ENCODE measurements at regions not wholly inside any gene's neighbourhood (a gene's known extent, or its start where the extent isn't known, plus 50 kb on each side); places are given as distances from the start of the nearest gene placed in this dataset.

GRCh38 chr13:34720618-34721017, 221.5 kb upstream of the NBEA start:
- BruUV-seq (replicated peaks), result no TSS peak
- ChIA-PET POLR2A (ENCODE audit: unreplicated experiment) (no interaction called here), CTCF (no interaction called here)

DNA sequence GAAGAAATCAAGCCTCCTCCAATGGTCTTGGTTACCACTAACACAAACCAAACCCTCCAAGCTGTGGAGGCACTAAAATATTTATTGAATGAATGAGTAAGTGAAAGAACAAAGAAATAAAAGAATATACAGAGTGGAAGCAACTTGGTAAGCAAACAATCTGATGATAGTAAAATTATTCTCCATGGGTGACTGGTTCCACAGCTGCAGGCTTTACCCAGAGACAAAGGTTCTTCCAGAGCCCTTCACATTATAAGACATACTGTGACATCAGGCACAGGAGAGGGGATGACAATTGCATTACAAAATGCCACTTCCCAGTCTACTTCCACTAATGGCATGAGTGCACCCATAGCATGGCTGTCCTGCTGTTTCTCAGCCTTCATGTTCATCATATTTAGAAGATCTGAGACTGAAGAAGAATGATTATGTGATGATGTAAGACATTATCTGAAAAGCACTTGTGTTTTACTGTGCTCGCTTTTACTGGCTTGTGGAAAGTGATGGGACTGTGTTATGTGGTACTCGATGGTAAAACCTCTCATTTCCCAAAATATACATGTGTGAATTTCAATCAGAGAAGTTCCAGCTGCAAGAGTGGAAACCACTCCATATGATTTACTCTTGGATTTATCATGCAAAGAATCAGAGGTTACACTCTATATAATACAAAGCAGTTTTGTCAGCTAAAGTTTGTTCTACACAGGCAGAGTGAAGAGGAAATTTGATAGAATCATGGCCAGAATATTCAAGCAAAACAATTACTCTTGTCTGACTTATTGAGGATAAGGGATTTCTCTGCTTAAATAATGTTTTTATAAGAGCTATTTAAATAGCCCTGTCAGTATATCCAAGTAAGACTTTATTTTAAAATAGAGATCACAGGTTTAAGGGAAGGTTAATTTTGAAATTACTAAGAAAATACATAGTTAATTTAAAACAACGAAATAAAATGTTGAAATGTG, 220.2 kb upstream of the NBEA start:
- H4K20me1 ChIP-seq (ENCODE audit: insufficient read depth), result no peaks in the 10 kb centered on the region
- H3K27ac ChIP-seq, result no peak overlapping the region
- no peak for DNase-seq
- no peak overlapping the region for H3K4me3 ChIP-seq
- H3K4me1 ChIP-seq (replicated peaks; ENCODE audit: insufficient read depth), result no peaks in the 10 kb centered on the region
- BruUV-seq (replicated peaks), result no TSS peak
- H3F3A ChIP-seq (ENCODE audit: insufficient read depth, low read depth), result no peaks in the 10 kb centered on the region
- no peak overlapping the region for H3K4me2 ChIP-seq
- TF ChIP-seq, protein P1, sequence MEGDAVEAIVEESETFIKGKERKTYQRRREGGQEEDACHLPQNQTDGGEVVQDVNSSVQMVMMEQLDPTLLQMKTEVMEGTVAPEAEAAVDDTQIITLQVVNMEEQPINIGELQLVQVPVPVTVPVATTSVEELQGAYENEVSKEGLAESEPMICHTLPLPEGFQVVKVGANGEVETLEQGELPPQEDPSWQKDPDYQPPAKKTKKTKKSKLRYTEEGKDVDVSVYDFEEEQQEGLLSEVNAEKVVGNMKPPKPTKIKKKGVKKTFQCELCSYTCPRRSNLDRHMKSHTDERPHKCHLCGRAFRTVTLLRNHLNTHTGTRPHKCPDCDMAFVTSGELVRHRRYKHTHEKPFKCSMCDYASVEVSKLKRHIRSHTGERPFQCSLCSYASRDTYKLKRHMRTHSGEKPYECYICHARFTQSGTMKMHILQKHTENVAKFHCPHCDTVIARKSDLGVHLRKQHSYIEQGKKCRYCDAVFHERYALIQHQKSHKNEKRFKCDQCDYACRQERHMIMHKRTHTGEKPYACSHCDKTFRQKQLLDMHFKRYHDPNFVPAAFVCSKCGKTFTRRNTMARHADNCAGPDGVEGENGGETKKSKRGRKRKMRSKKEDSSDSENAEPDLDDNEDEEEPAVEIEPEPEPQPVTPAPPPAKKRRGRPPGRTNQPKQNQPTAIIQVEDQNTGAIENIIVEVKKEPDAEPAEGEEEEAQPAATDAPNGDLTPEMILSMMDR (conservative IDR thresholded peaks at IDR 0.05), result no peak
- no peak for TF ChIP-seq EZH2 (IDR thresholded peaks at IDR 0.05; ENCODE audit: low read depth)
- intact Hi-C loops (cut with micrococcal nuclease; ENCODE audit: unreplicated experiment), result no loop called here
- H3K36me3 ChIP-seq (ENCODE audit: low read depth), result no peaks in the 10 kb centered on the region
- H3K27me3 ChIP-seq (ENCODE audit: insufficient read depth, low read depth), result no peaks in the 10 kb centered on the region
- no peaks in the 10 kb centered on the region for H3K9me2 ChIP-seq (ENCODE audit: insufficient read depth)
- POLR2A ChIA-PET (ENCODE audit: unreplicated experiment), result no interaction called here
- no peak overlapping the region for H2AFZ ChIP-seq
- CTCF ChIA-PET, result no interaction called here
- no peaks in the 10 kb centered on the region; the same call in 1 of the 2 replicates for H3K9me3 ChIP-seq (ENCODE audit: insufficient read depth, low read depth)
- H3K79me2 ChIP-seq (ENCODE audit: low read depth), result no peaks in the 10 kb centered on the region

More at GRCh38 chr13:34720618-34721017, 221.5 kb upstream of the NBEA start:
- intact Hi-C loops (cut with micrococcal nuclease; ENCODE audit: unreplicated experiment), result no loop called here
- TF ChIP-seq EZH2 (IDR thresholded peaks at IDR 0.05; ENCODE audit: low read depth), result no peak
- TF ChIP-seq, protein P1 (conservative IDR thresholded peaks at IDR 0.05), result no peak
- H3F3A ChIP-seq (ENCODE audit: insufficient read depth, low read depth), result no peaks in the 10 kb centered on the region
- H3K27me3 ChIP-seq (ENCODE audit: insufficient read depth, low read depth), result no peaks in the 10 kb centered on the region
- H3K9me2 ChIP-seq (ENCODE audit: insufficient read depth), result no peaks in the 10 kb centered on the region
- no peaks in the 10 kb centered on the region for H4K20me1 ChIP-seq (ENCODE audit: insufficient read depth)
- H2AFZ ChIP-seq, result no peak overlapping the region
- no peaks in the 10 kb centered on the region for H3K79me2 ChIP-seq (ENCODE audit: low read depth)
- H3K4me3 ChIP-seq, result no peak overlapping the region
- DNase-seq, result no peak
- no peak overlapping the region for H3K4me2 ChIP-seq
- no peaks in the 10 kb centered on the region for H3K36me3 ChIP-seq (ENCODE audit: low read depth)
- H3K4me1 ChIP-seq (replicated peaks; ENCODE audit: insufficient read depth), result no peaks in the 10 kb centered on the region
- no peak overlapping the region for H3K27ac ChIP-seq
- H3K9me3 ChIP-seq (ENCODE audit: insufficient read depth, low read depth), result no peaks in the 10 kb centered on the region; the same call in 1 of the 2 replicates

DNA sequence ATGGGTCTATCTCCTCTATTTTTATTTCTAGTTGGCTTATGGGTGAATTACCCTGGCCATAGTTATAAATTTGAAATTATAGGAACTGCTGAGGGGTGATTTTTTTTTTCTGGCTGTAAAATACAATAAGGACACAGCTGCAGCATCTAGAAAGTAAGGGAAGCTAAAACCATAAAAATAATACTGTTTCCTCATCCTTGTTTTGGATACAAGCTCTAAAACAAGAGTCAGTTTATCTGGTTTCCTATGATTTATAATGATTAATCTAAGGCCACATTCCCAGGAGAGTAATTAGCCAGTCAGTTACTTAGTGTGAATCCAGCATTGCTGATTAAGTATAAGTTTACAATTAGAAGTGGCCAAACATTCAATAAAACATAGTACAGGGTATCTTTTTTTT, 219.1 kb upstream of the NBEA start:
- H3K36me3 ChIP-seq (ENCODE audit: low read depth), result no peaks in the 10 kb centered on the region
- no peaks in the 10 kb centered on the region for H3K4me1 ChIP-seq (replicated peaks; ENCODE audit: insufficient read depth)
- intact Hi-C loops (cut with micrococcal nuclease; ENCODE audit: unreplicated experiment), result no loop called here
- ChIA-PET POLR2A (ENCODE audit: unreplicated experiment) (no interaction called here), CTCF (no interaction called here)
- TF ChIP-seq, protein P1 (conservative IDR thresholded peaks at IDR 0.05), result no peak
- TF ChIP-seq EZH2 (IDR thresholded peaks at IDR 0.05; ENCODE audit: low read depth), result no peak
- no peak overlapping the region for H2AFZ ChIP-seq
- no peaks in the 10 kb centered on the region for H4K20me1 ChIP-seq (ENCODE audit: insufficient read depth)
- DNase-seq, result no peak
- H3K9me2 ChIP-seq (ENCODE audit: insufficient read depth), result no peaks in the 10 kb centered on the region
- H3F3A ChIP-seq (ENCODE audit: insufficient read depth, low read depth), result no peaks in the 10 kb centered on the region
- H3K27ac ChIP-seq, result no peak overlapping the region
- H3K4me3 ChIP-seq, result no peak overlapping the region
- H3K79me2 ChIP-seq (ENCODE audit: low read depth), result no peaks in the 10 kb centered on the region
- no peak overlapping the region for H3K4me2 ChIP-seq
- no peaks in the 10 kb centered on the region; the same call in 1 of the 2 replicates for H3K9me3 ChIP-seq (ENCODE audit: insufficient read depth, low read depth)
- no TSS peak for BruUV-seq (replicated peaks)
- H3K27me3 ChIP-seq (ENCODE audit: insufficient read depth, low read depth), result no peaks in the 10 kb centered on the region
